MM.1S (cell line): ENCODE measurements at regions not wholly inside any gene's neighbourhood (a gene's known extent, or its start where the extent isn't known, plus 50 kb on each side); places are given as distances from the start of the nearest gene placed in this dataset.

Experiments
- EZH2 ChIP-seq: fragments of 300-600 bp; sonication (generic); optimal IDR thresholded peaks from 2 replicates; pipeline ENCODE3; 2017; ENCODE audit warnings: low read depth, mild to moderate bottlenecking, antibody characterized with exemption, low read length, mixed read lengths
- EZH2phosphoT487 ChIP-seq: fragments of 300-600 bp; sonication (generic); IDR thresholded peaks from 2 replicates; pipeline ENCODE4 v1.6.1; 2018; ENCODE audit warnings: antibody characterized with exemption, low read length

GRCh38 chr10:130776724-130777123, 534.8 kb downstream of the TCERG1L start:
- TF ChIP-seq EZH2: no peak
- no peak for TF ChIP-seq EZH2phosphoT487
